ENCODE measurements at regions not wholly inside any gene's neighbourhood (a gene's known extent, or its start where the extent isn't known, plus 50 kb on each side); places are given as distances from the start of the nearest gene placed in this dataset.

DNA sequence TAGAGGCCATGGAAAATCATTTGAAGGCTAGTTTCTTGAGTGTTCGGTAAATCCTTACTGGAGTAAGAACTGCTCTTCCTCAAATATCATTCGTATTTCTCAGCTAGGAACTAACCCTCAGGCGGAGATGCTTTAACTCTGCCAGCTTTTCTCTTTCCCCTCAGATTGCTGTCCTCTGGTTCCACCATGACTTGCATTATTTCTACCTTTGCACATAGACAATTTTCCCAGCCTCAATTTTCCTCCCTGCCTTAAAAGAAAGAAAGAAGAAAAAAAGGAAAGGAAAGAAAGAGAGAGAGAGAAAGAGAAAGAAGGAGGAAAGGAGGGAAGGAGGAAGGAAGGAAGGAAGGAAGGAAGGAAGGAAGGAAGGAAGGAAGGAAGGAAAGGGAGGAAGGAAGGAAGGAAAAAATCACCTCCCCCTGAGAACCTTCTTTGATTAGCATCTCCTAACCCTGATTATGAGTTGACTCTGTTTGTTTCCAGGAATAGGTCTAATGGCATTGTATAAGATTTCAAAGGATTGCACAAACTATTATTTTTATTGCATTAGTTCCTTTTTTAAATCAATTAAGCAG lies 123.3 kb upstream of the FAM204A start:
- H3K4me1 ChIP-seq: no peaks in the 10 kb centered on the region
- DNase-seq: no peak
- H3K36me3 ChIP-seq: no peaks in the 10 kb centered on the region
- peaks cover 42% of the 10 kb centered on the region for H3K27me3 ChIP-seq
- H3K4me3 ChIP-seq: no peak overlapping the region
- in situ Hi-C loops (cut with MboI; ENCODE audit: low pct_ligation_motif_present in 1 of 4, low pct_unique_long_range_greater_than_20kb in 1 of 4, low sequenced_read_pairs in 3 of 4) (loop anchor here in 2 of 4 donors (25.0 kb wide), 2 partner anchors 103 to 928 kb away; partner anchors contain the start of gene EMX2 (in 1 of the 2)), intact Hi-C loops (cut with DNase I; ENCODE audit: low total_unique reads) (no loop called here)
- H3K9me3 ChIP-seq: no peaks in the 10 kb centered on the region
- TF ChIP-seq POLR2A (IDR thresholded peaks at IDR 0.05) (no peak), EP300 (IDR thresholded peaks at IDR 0.05; ENCODE audit: low read depth) (no peak), POLR2AphosphoS5 (IDR thresholded peaks at IDR 0.05) (no peak), CTCF (IDR thresholded peaks at IDR 0.05) (no peak)
- no peak overlapping the region for H3K27ac ChIP-seq
- 88 to 100% methylated on average over 2 to 3 of the region's 3 CpGs for WGBS, 2 donors (ENCODE audit: low coverage in 1 of 2)

DNA sequence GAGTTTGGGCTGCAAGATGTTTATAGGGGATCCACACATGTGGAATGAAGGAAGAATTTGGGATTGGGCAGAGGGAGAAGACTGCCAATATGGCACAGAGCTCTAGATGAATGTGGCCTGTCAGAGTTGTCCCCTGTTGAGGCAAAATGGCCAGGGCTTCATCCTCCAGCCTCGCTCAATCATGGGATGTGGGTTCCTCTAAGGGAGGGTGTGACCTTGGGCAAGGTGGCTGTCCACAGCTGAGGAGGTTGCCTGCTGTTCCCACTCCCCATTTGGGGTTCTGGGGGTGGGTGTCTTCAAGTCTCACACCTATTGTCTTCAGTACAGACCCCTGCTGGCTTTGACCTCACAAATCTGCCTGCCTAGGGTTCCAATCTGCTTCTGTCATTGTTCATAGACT lies 121.6 kb upstream of the FAM204A start:
- in situ Hi-C loops (cut with MboI; ENCODE audit: low pct_ligation_motif_present in 1 of 4, low pct_unique_long_range_greater_than_20kb in 1 of 4, low sequenced_read_pairs in 3 of 4): loop anchor here in 2 of 4 donors (25.0 kb wide), 2 partner anchors 101 to 926 kb away; partner anchors contain the start of gene EMX2 (in 1 of the 2)
- intact Hi-C loops (cut with DNase I; ENCODE audit: low total_unique reads): loop anchor here (5.0 kb wide), 1 partner anchor 576 kb away; no protein-coding TSS in a partner anchor
- peaks cover 38% of the 10 kb centered on the region for H3K27me3 ChIP-seq
- no peak overlapping the region for H3K4me3 ChIP-seq
- no peak for DNase-seq
- H3K27ac ChIP-seq: no peak overlapping the region
- H3K36me3 ChIP-seq: no peaks in the 10 kb centered on the region
- 73% methylated on average over 1 of the region's 1 CpG; no CpG with 5 or more reads in 1 of the 2 donors for WGBS, 2 donors (ENCODE audit: low coverage in 1 of 2)
- H3K9me3 ChIP-seq: no peaks in the 10 kb centered on the region
- TF ChIP-seq POLR2AphosphoS5 (IDR thresholded peaks at IDR 0.05) (no peak), EP300 (IDR thresholded peaks at IDR 0.05; ENCODE audit: low read depth) (no peak), POLR2A (IDR thresholded peaks at IDR 0.05) (no peak), CTCF (IDR thresholded peaks at IDR 0.05) (no peak)
- H3K4me1 ChIP-seq: peaks cover 0 to 8% (median 6%) of the 10 kb centered on the region in 4 donors

GRCh38 chr10:118462401-118462800 lies 120.3 kb upstream of the FAM204A start:
- TF ChIP-seq POLR2AphosphoS5 (IDR thresholded peaks at IDR 0.05) (no peak), CTCF (IDR thresholded peaks at IDR 0.05) (no peak), EP300 (IDR thresholded peaks at IDR 0.05; ENCODE audit: low read depth) (no peak), POLR2A (IDR thresholded peaks at IDR 0.05) (no peak)
- in situ Hi-C loops (cut with MboI; ENCODE audit: low pct_ligation_motif_present in 1 of 4, low pct_unique_long_range_greater_than_20kb in 1 of 4, low sequenced_read_pairs in 3 of 4) (loop anchor here in 2 of 4 donors (25.0 kb wide), 2 partner anchors 100 to 925 kb away; partner anchors contain the start of gene EMX2 (in 1 of the 2)), intact Hi-C loops (cut with DNase I; ENCODE audit: low total_unique reads) (loop anchor here (5.0 kb wide), 1 partner anchor 575 kb away; no protein-coding TSS in a partner anchor)
- peaks cover 25% of the 10 kb centered on the region for H3K27me3 ChIP-seq
- H3K4me1 ChIP-seq: peaks cover 0 to 16% (median 11%) of the 10 kb centered on the region in 4 donors
- H3K9me3 ChIP-seq: no peaks in the 10 kb centered on the region
- WGBS, 2 donors (ENCODE audit: low coverage in 1 of 2): 94 to 100% methylated on average over 1 of the region's 1 CpG
- H3K36me3 ChIP-seq: no peaks in the 10 kb centered on the region
- H3K27ac ChIP-seq: no peak overlapping the region
- DNase-seq: no peak
- no peak overlapping the region for H3K4me3 ChIP-seq

DNA sequence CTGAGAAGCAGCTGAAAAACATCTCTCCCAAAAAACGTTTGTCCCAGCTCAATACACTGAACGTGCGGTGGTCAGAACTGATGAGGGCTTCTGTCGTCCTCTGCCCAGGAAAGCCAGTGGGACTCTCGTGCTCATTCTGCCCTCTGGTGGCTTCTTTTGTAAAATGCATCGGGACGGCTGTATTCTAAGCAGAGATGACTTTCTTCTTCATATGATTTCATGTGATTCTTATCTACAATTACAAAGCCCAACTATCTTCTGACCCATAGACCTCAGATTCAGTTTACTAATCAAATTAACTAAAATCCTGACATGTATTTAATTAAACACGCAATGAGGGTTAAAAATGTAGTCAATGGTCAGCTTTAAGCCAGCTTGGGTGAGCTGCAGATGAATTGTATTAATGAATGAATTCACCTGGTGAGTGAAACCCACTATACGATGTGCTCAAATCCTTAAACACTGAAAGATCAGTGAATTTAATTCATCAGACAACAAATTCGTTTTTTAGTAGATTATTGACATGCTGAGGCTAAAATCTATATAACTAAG lies 117.6 kb upstream of the FAM204A start:
- Histone ChIP-seq H3K36me3 (no peaks in the 10 kb centered on the region), H3K27me3 (peaks cover 10% of the 10 kb centered on the region), H3K27ac (peak overlapping the region; percentile 6 to 59 (median 24)), H3K4me3 (peak overlapping the region in 1 of 4 donors; percentile 23), H3K4me1 (peaks cover 0 to 16% (median 11%) of the 10 kb centered on the region in 4 donors), H3K9me3 (no peaks in the 10 kb centered on the region)
- TF ChIP-seq POLR2A (IDR thresholded peaks at IDR 0.05): no peak
- no peak for TF ChIP-seq EP300 (IDR thresholded peaks at IDR 0.05; ENCODE audit: low read depth)
- TF ChIP-seq CTCF (IDR thresholded peaks at IDR 0.05): peak; percentile 65 to 80 (median 72)
- TF ChIP-seq POLR2AphosphoS5 (IDR thresholded peaks at IDR 0.05): no peak
- WGBS, 2 donors (ENCODE audit: low coverage in 1 of 2): 0 to 3% methylated on average over 5 to 10 of the region's 10 CpGs
- in situ Hi-C loops (cut with MboI; ENCODE audit: low pct_ligation_motif_present in 1 of 4, low pct_unique_long_range_greater_than_20kb in 1 of 4, low sequenced_read_pairs in 3 of 4) (loop anchor here in 2 of 4 donors (25.0 kb wide), 2 partner anchors 97 to 922 kb away; partner anchors contain the start of gene EMX2 (in 1 of the 2)), intact Hi-C loops (cut with DNase I; ENCODE audit: low total_unique reads) (loop anchor here (5.0 kb wide), 1 partner anchor 572 kb away; no protein-coding TSS in a partner anchor)
- peak; percentile 67 for DNase-seq
